HCT116 (cell line): ENCODE measurements at regions not wholly inside any gene's neighbourhood (a gene's known extent, or its start where the extent isn't known, plus 50 kb on each side); places are given as distances from the start of the nearest gene placed in this dataset.

Source experiments
- ATF3 ChIP-seq: IDR thresholded peaks from 2 replicates; pipeline ENCODE4 v1.6.1; 2012
- MAX ChIP-seq: IDR thresholded peaks from 2 replicates; pipeline ENCODE4 v1.6.1; 2012
- POLR2A ChIP-seq: IDR thresholded peaks from 2 replicates; pipeline ENCODE4 v1.7.0; 2011; ENCODE audit warnings: borderline replicate concordance; ENCODE audit not compliant: insufficient read depth, insufficient read length; ENCODE audit errors: extremely low read depth

GRCh38 chr4:108529984-108530905 is 90.1 kb upstream of the RPL34 start:
- TF ChIP-seq ATF3 (no peak), POLR2A (no peak), MAX (no peak)
